HG03175 (cell line): ENCODE measurements at regions not wholly inside any gene's neighbourhood (a gene's known extent, or its start where the extent isn't known, plus 50 kb on each side); places are given as distances from the start of the nearest gene placed in this dataset.

ENCODE experiments used
- ATAC-seq: cut with Tn5 transposase; IDR thresholded peaks from one replicate; pipeline ENCODE4 v1.9.1; 2021; ENCODE audit warnings: mild to moderate bottlenecking, moderate library complexity; ENCODE audit not compliant: unreplicated experiment

GRCh38 chr19:31096062-31096830 lies 253.0 kb downstream of the TSHZ3 start:
- no peak for ATAC-seq

DNA sequence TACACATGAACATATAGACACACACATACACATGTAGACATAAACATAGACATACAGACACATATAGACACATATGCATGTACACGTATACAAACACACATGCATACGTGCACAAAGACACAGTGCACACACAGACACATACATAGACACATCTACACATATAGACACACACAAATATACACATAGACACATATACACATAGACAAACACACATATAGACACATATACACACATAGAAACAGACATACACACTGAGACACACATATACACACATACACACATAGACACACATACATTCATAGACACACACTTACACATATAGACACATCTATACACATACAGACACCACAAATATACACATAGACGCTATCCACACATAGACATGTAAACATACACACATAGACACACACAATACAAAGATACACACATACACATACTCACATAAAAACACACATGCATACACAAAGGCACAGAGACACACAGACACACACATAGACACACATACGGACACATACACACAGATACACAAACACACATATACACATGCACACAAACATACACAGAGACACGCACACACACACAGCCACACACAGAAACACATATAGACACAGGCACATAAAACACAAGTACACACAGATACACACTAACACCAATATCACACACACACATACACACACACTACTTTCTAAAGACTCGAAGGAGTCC lies 254.0 kb downstream of the TSHZ3 start:
- ATAC-seq, result no peak

DNA sequence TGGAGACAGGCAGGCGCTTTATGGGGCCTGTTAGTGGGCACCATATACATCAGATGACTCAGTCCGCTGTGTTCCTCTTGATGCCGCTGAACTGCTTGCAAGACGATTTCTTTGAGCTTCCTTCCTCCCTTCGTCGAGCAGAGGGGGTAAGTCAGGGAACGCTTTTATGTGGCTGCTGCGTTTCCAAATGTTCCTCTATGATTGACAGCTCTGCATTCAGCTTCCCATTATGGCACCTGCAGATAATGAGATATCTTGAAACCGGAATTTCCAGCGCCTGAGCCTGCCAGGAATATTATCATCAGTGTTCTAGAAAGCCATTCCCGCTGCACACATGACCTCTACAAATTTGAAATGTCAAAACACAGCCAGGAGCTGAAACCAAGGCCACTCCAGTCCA lies 257.0 kb downstream of the TSHZ3 start:
- no peak for ATAC-seq

DNA sequence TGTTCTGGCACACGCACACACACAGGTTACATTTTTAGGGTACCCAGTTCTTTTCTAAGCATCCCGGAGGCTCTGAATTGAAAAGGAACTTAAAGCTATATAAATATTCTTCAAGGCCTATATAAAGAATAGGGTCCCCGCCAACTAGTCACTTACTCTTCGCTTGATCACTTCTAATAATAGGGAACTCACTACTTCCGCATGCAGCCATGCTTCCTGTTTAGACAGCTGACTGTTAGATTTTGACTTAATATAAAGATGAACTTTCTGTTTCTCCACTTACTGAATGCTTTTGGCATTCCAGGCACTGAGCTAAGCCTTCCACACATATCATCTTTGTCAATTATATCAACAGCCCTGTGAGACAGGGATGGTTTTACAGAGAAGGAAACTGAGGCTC lies 259.6 kb downstream of the TSHZ3 start:
- ATAC-seq, result no peak

GRCh38 chr19:31085125-31085524 lies 264.1 kb downstream of the TSHZ3 start:
- ATAC-seq, result no peak

DNA sequence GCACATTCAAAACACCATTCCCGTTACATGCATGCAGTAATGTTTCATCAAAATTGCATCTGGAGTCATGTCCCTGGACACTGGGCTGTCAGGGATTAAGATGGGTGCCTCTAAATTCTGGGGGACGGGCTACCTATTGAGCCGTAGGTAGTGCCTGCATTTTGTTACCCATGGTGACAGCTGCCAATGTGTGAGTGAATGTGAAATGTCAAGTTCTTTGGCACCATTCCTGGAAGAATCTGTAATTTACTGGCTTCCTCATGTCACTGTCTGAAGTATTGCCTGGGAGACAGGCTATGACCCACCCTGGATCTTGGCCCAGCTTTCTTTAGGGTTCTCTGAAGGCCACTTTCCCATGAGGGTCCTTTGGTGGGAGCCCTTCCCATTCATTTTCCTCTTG lies 266.1 kb downstream of the TSHZ3 start:
- no peak for ATAC-seq

- ATAC-seq, result no peak
Measured at GRCh38 chr19:31075146-31075655, 274.0 kb downstream of the TSHZ3 start.

DNA sequence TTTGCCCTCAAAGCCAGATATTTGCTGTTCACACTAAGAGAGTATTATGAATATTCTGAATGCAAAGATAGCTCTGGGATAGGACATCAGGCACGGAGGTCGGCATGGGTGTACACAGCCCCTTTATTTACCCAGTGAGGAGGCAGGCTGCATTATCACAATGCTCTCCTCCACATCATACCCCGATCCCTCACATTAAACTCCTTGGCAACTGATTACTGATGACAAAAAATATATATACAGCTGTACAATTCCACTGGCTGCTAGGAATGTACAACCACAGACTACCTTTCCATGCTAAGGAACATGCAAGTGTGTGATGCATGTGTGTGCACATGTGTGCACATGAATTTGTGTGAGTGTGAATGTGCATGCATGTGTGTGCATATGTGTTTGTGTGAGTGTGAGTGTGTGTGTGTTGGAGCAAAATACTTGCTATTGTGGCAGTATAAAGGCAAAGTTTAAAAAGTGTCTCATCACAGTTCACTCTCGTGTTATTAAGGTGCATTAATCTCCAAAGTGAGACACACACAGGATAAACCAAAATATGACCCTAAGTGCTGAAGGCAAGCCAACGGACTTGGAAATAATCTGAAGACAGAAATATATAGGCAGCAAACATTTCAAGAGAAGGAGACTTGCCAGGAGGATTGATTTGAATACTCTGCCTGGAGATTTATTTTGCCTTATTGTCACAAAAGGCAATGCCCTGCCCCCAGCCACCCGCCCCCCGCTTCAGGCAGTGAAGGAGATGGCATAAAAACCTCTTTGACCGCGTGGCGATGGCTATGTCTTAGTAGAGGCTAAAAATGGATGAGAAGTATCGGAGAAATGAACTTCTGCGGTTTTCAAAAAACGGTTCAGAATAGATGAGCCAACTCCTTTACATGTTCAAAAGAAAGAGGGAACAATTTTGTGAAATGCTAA lies 274.8 kb downstream of the TSHZ3 start:
- ATAC-seq, result no peak

GRCh38 chr19:31073485-31074198 lies 275.6 kb downstream of the TSHZ3 start:
- no peak for ATAC-seq

- ATAC-seq, result no peak
Measured at GRCh38 chr19:31072451-31072850, 276.8 kb downstream of the TSHZ3 start.

DNA sequence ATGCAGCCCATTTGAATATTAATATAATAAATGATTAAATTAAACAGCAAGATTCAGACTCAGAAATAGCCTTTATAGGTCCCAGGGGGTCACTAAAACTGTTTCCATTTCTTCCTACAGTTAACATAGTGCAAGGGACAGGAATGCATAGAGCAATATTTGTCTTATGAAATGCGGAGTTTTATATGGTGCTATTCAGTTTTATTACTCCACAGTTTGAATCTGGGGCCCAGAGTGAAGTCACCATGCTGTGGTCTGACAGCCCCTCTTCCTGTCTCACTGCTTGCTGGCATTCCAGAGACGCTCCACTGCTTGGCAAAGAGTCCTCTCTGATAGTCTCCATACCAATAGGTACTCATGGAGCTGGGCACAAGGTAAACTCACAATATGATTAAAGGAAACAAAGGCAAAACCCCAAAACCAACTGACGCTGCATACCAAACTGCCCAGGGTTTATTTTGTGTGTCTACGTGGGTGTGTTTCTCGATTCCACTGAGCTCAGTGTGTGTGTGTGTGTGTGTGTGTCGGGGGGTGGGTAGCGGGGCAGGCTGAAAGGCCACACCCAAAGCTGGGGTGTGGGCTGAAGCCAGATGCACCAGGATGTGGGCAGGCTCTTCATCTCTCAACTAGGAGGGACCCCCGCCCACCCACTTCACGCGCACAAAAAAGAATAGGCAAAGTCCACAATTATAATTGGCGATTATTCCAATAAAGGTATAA lies 277.9 kb downstream of the TSHZ3 start:
- no peak for ATAC-seq

GRCh38 chr19:31070146-31071065 lies 278.8 kb downstream of the TSHZ3 start:
- no peak for ATAC-seq

DNA sequence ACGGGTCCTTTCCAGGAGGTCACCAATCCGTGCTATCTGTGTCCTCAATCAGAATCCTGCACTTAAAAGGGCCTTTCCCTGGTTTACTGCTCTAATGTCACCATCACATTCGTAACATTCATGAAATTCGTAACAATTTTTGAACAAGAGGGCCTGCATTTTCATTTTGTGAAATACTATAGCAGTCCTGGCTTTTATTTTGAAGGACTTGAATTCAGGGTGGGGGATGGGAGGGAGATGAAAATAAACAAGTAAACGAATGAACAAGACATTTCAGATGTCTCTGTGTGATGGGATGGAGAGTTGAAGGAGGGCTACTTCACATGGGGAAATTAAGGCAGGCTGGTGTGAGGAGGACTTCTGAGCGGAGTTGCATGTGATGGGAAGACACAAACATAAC lies 281.0 kb downstream of the TSHZ3 start:
- no peak for ATAC-seq

- ATAC-seq, result no peak
Measured at GRCh38 chr19:31066385-31066784, 282.9 kb downstream of the TSHZ3 start.

DNA sequence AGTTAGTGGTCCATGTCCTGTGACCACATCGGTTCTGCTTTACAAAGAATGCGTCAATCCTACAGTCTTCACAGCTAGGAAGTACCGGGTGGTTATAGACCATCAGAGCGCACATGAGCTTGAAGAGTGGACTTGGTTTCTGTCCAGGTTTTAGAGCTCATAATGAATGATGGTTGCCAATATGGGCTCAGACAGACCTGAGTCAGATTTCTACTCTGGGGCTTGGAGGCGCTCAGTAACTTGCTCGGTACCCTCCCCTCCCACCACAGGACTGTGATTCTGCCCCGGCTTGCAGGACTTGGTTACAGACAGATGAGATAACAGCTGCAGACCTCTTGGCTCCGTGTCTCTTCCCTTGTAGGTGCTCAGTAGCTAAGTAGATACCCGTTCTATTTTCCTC lies 284.7 kb downstream of the TSHZ3 start:
- ATAC-seq, result no peak

DNA sequence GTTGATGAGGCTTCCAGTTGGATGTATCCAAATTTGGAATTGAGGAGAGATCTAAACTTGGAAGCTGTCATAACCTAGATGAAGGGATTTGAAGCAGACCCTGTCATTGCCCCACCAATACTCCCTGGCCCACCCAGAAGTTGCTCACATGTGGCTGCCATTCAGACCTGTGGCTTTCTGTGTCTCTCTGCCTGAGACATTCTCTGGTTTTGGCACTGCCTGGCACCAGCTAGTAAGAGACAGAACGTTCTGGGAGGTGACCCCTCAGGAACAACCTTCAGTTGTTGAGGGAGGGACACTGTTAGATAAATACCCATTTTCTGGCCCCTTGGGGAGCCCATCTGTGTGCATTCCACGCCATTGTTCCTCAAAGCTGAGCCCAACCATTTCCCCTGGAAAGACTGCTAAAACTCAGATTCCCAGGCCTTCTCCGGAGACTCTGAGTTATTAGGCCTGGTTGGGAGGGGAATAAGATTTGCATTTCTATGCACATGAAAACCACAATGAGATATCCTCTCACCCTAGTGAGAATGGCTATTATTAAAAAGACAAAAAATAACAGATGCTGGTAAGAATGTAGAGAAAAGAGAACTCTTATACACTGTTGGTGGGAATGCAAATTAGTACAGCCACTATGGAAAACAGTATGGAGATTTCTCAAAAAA lies 290.4 kb downstream of the TSHZ3 start:
- ATAC-seq, result no peak

GRCh38 chr19:31057476-31057875 lies 291.8 kb downstream of the TSHZ3 start:
- ATAC-seq, result no peak

DNA sequence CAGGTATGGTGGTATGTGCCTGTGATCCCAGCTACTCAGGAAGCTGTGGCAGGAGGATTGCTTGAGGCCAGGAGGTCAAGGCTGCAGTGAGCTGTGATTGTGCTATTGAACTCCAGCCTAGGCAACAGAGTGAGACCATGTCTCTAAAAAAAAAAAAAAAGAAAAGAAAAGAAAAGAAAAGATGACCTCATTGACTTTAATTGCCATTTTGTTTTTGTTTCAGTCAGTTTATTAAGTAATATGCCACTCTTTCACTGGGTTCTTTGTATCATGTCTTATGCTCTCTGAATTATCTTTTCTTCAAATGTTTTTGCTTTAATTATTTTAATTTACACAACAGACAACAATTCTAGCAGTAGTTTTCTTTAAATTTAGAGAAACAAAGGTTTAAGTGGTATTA lies 293.8 kb downstream of the TSHZ3 start:
- no peak for ATAC-seq
